ENCODE measurements at regions not wholly inside any gene's neighbourhood (a gene's known extent, or its start where the extent isn't known, plus 50 kb on each side); places are given as distances from the start of the nearest gene placed in this dataset.
A peak's percentile ranks its signal among the peaks of the same experiment; 100 is the strongest.

GRCh38 chr12:124230117-124230757 is 64.7 kb upstream of the RFLNA start:
- no peak overlapping the region for H3K4me3 Mint-ChIP-seq (ENCODE audit: unreplicated experiment)
- Histone ChIP-seq H3K4me3 (ENCODE audit: insufficient read depth, low read depth, low read length) (no peak overlapping the region), H3K36me3 (ENCODE audit: insufficient read depth, low read length) (no peaks in the 10 kb centered on the region), H3K79me2 (ENCODE audit: insufficient read depth, low read length) (no peaks in the 10 kb centered on the region), H3K27ac (ENCODE audit: low read depth, low read length) (no peak overlapping the region), H3K4me2 (ENCODE audit: low read length) (no peak overlapping the region), H2AFZ (ENCODE audit: low read depth, low read length) (no peak overlapping the region), H3K27me3 (ENCODE audit: insufficient read depth, low read length) (no peaks in the 10 kb centered on the region), H3K9ac (ENCODE audit: low read length) (no peak overlapping the region), H4K20me1 (ENCODE audit: insufficient read depth, low read length) (no peaks in the 10 kb centered on the region), H3K9me3 (ENCODE audit: insufficient read depth, low read depth, low read length) (peaks cover 10% of the 10 kb centered on the region), H3K4me1 (ENCODE audit: insufficient read depth, low read length) (peaks cover 23% of the 10 kb centered on the region)
- H3K27me3 Mint-ChIP-seq (ENCODE audit: low read depth, unreplicated experiment), result peaks cover 16% of the 10 kb centered on the region
- TF ChIP-seq CTCF (IDR thresholded peaks at IDR 0.05; ENCODE audit: insufficient read depth, low read depth, low read length) (no peak), EZH2 (IDR thresholded peaks at IDR 0.05; ENCODE audit: insufficient read depth, low read length) (no peak)
- peaks cover 18% of the 10 kb centered on the region for H3K4me1 Mint-ChIP-seq (ENCODE audit: low read depth, unreplicated experiment)
- DNase-seq (ENCODE audit: low read depth), result no peak
- no peak for FAIRE-seq
- no peak overlapping the region for H3K27ac Mint-ChIP-seq (ENCODE audit: unreplicated experiment)
- H3K36me3 Mint-ChIP-seq (ENCODE audit: low read depth, unreplicated experiment), result no peaks in the 10 kb centered on the region
- H3K9me3 Mint-ChIP-seq (ENCODE audit: unreplicated experiment), result peaks cover 23% of the 10 kb centered on the region

GRCh38 chr12:124230789-124231188 is 64.1 kb upstream of the RFLNA start:
- no peak overlapping the region for H3K27ac ChIP-seq (ENCODE audit: low read depth, low read length)
- H4K20me1 ChIP-seq (ENCODE audit: insufficient read depth, low read length), result no peaks in the 10 kb centered on the region
- H3K4me1 ChIP-seq (ENCODE audit: insufficient read depth, low read length), result peaks cover 23% of the 10 kb centered on the region
- no peak for TF ChIP-seq EZH2 (IDR thresholded peaks at IDR 0.05; ENCODE audit: insufficient read depth, low read length)
- TF ChIP-seq CTCF (IDR thresholded peaks at IDR 0.05; ENCODE audit: insufficient read depth, low read depth, low read length), result no peak
- peaks cover 10% of the 10 kb centered on the region for H3K9me3 ChIP-seq (ENCODE audit: insufficient read depth, low read depth, low read length)
- FAIRE-seq (no peak), DNase-seq (ENCODE audit: low read depth) (no peak)
- H2AFZ ChIP-seq (ENCODE audit: low read depth, low read length), result no peak overlapping the region
- H3K4me2 ChIP-seq (ENCODE audit: low read length), result no peak overlapping the region
- no peak overlapping the region for H3K9ac ChIP-seq (ENCODE audit: low read length)
- no peaks in the 10 kb centered on the region for H3K36me3 ChIP-seq (ENCODE audit: insufficient read depth, low read length)
- Mint-ChIP-seq H3K27me3 (ENCODE audit: low read depth, unreplicated experiment) (peaks cover 16% of the 10 kb centered on the region), H3K36me3 (ENCODE audit: low read depth, unreplicated experiment) (no peaks in the 10 kb centered on the region), H3K4me1 (ENCODE audit: low read depth, unreplicated experiment) (peaks cover 24% of the 10 kb centered on the region), H3K27ac (ENCODE audit: unreplicated experiment) (no peak overlapping the region), H3K9me3 (ENCODE audit: unreplicated experiment) (peaks cover 23% of the 10 kb centered on the region), H3K4me3 (ENCODE audit: unreplicated experiment) (no peak overlapping the region)
- no peak overlapping the region for H3K4me3 ChIP-seq (ENCODE audit: insufficient read depth, low read depth, low read length)
- H3K79me2 ChIP-seq (ENCODE audit: insufficient read depth, low read length), result no peaks in the 10 kb centered on the region
- H3K27me3 ChIP-seq (ENCODE audit: insufficient read depth, low read length), result no peaks in the 10 kb centered on the region

GRCh38 chr12:124231980-124232653 is 62.8 kb upstream of the RFLNA start:
- Histone ChIP-seq H2AFZ (ENCODE audit: low read depth, low read length) (no peak overlapping the region), H4K20me1 (ENCODE audit: insufficient read depth, low read length) (no peaks in the 10 kb centered on the region), H3K9ac (ENCODE audit: low read length) (peak overlapping the region; percentile 8), H3K4me1 (ENCODE audit: insufficient read depth, low read length) (peaks cover 31% of the 10 kb centered on the region), H3K27ac (ENCODE audit: low read depth, low read length) (peak overlapping the region; percentile 60), H3K27me3 (ENCODE audit: insufficient read depth, low read length) (no peaks in the 10 kb centered on the region), H3K4me2 (ENCODE audit: low read length) (peak overlapping the region; percentile 28), H3K9me3 (ENCODE audit: insufficient read depth, low read depth, low read length) (peaks cover 10% of the 10 kb centered on the region), H3K4me3 (ENCODE audit: insufficient read depth, low read depth, low read length) (no peak overlapping the region), H3K36me3 (ENCODE audit: insufficient read depth, low read length) (no peaks in the 10 kb centered on the region), H3K79me2 (ENCODE audit: insufficient read depth, low read length) (no peaks in the 10 kb centered on the region)
- Mint-ChIP-seq H3K4me3 (ENCODE audit: unreplicated experiment) (no peak overlapping the region), H3K9me3 (ENCODE audit: unreplicated experiment) (peaks cover 21% of the 10 kb centered on the region), H3K4me1 (ENCODE audit: low read depth, unreplicated experiment) (peaks cover 32% of the 10 kb centered on the region), H3K36me3 (ENCODE audit: low read depth, unreplicated experiment) (no peaks in the 10 kb centered on the region), H3K27me3 (ENCODE audit: low read depth, unreplicated experiment) (peaks cover 7% of the 10 kb centered on the region), H3K27ac (ENCODE audit: unreplicated experiment) (peak overlapping the region; percentile 93)
- TF ChIP-seq EZH2 (IDR thresholded peaks at IDR 0.05; ENCODE audit: insufficient read depth, low read length) (no peak), CTCF (IDR thresholded peaks at IDR 0.05; ENCODE audit: insufficient read depth, low read depth, low read length) (no peak)
- DNase-seq (ENCODE audit: low read depth) (no peak), FAIRE-seq (no peak)
